Mucosa of gallbladder (tissue), 1 donor: ENCODE measurements at regions not wholly inside any gene's neighbourhood (a gene's known extent, or its start where the extent isn't known, plus 50 kb on each side); places are given as distances from the start of the nearest gene placed in this dataset.
"Not testable (repeated sequence)": the region's sequence is repeated elsewhere in the genome, so short reads cannot be mapped to it uniquely, and the experiment has no call there.

ENCODE experiments used
- DNase-seq: peaks from one replicate; pipeline ENCODE4 v3.0.0-alpha.2; 2020; ENCODE audit warnings: low spot score
- donor health status: DM: no; HTN: no; CAD: no.

GRCh38 chr2:88924533-88924932 lies 233.1 kb downstream of the RPIA start:
- DNase-seq: no peak

GRCh38 chr2:88925770-88926462 lies 234.4 kb downstream of the RPIA start:
- DNase-seq: no peak

GRCh38 chr2:88927128-88927527 lies 235.7 kb downstream of the RPIA start:
- no peak for DNase-seq

- DNase-seq: no peak
Measured at GRCh38 chr2:88930659-88931058, 239.2 kb downstream of the RPIA start.

GRCh38 chr2:88932686-88933085 lies 241.2 kb downstream of the RPIA start:
- DNase-seq: no peak

- no peak for DNase-seq
Measured at GRCh38 chr2:88933091-88933490, 241.6 kb downstream of the RPIA start.

GRCh38 chr2:88933980-88934379 lies 242.5 kb downstream of the RPIA start:
- no peak for DNase-seq

GRCh38 chr2:88941178-88941577 lies 249.7 kb downstream of the RPIA start:
- not testable (repeated sequence) for DNase-seq

- no peak for DNase-seq
Measured at GRCh38 chr2:88942798-88943197, 251.3 kb downstream of the RPIA start.

GRCh38 chr2:88949336-88949735 lies 257.9 kb downstream of the RPIA start:
- DNase-seq: no peak

GRCh38 chr2:88950010-88950409 lies 258.5 kb downstream of the RPIA start:
- no peak for DNase-seq

GRCh38 chr2:88955607-88956006 lies 264.1 kb downstream of the RPIA start:
- DNase-seq: no peak

- DNase-seq: no peak
Measured at GRCh38 chr2:88959480-88960204, 268.2 kb downstream of the RPIA start.

GRCh38 chr2:88961323-88961722 lies 269.9 kb downstream of the RPIA start:
- DNase-seq: not testable (repeated sequence)

- DNase-seq: no peak
Measured at GRCh38 chr2:88967844-88968243, 276.4 kb downstream of the RPIA start.

GRCh38 chr2:88978011-88978410 lies 286.5 kb downstream of the RPIA start:
- not testable (repeated sequence) for DNase-seq

GRCh38 chr2:88978446-88978845 lies 287.0 kb downstream of the RPIA start:
- DNase-seq: peak; percentile 38

GRCh38 chr2:88984079-88984478 lies 292.6 kb downstream of the RPIA start:
- DNase-seq: not testable (repeated sequence)

- DNase-seq: peak; percentile 24
Measured at GRCh38 chr2:88986721-88987330, 295.4 kb downstream of the RPIA start.

GRCh38 chr2:88988617-88989016 lies 297.1 kb downstream of the RPIA start:
- not testable (repeated sequence) for DNase-seq

- DNase-seq: not testable (repeated sequence)
Measured at GRCh38 chr2:88992819-88993218, 301.3 kb downstream of the RPIA start.

GRCh38 chr2:88994856-88995255 lies 303.4 kb downstream of the RPIA start:
- DNase-seq: not testable (repeated sequence)

- not testable (repeated sequence) for DNase-seq
Measured at GRCh38 chr2:88996588-88996987, 305.1 kb downstream of the RPIA start.
